K562 (cell line): ENCODE measurements at regions not wholly inside any gene's neighbourhood (a gene's known extent, or its start where the extent isn't known, plus 50 kb on each side); places are given as distances from the start of the nearest gene placed in this dataset.

Experiments used
- ATAC-seq: fragments of 200-7000 bp; cut with Tn5 transposase; 3 replicates; pipeline ENCODE4 v1.9.1; 2020; ENCODE audit warnings: moderate library complexity
- BruUV-seq: library from RNA; stranded (reverse); fragments of 400-500 nt; replicated peaks from 2 replicates; lab custom pipeline; 2021; lab: Mats Ljungman, UMichigan
- CTCF ChIA-PET: fragments of 300-600 bp; formaldehyde crosslinking; extraction: SDS; loops from one replicate; lab custom pipeline; 2021; ENCODE audit warnings: low intra/inter-chr PET ratio; lab: Yijun Ruan, JAX
- POLR2A ChIA-PET: fragments of 300-600, 350-650 bp; sonication (Branson Sonifier 250); formaldehyde crosslinking; extraction: SDS; loops from one replicate; lab custom pipeline; 2021; ENCODE audit warnings: antibody characterized with exemption, inconsistent platforms; lab: Yijun Ruan, JAX
- DNase-seq, 4 experiments: peaks; one replicate each; pipeline versions ENCODE4 v3.0.0 to v3.0.0-alpha.2; 2011 to 2018; ENCODE audit warnings: low spot score in 3 of 4, mixed read lengths in 3 of 4; ENCODE audit errors: extremely low read depth in 1 of 4
- FAIRE-seq: peaks from 2 replicates; lab custom pipeline; 2011; peaks lifted over from hg19 to GRCh38; lab: Jason Lieb, UNC
- H2AFZ ChIP-seq: 2 replicates; pipeline ENCODE4 v1.6.0; 2011; ENCODE audit warnings: low read depth, low read length, control low read depth, inconsistent platforms
- H3K27ac ChIP-seq: fragments of 200-600 bp; 3 replicates; pipeline ENCODE4 v1.8.0; 2011; ENCODE audit warnings: low read depth, mild to moderate bottlenecking, control low read depth, inconsistent platforms, low read length, moderate library complexity, mixed read lengths; ENCODE audit errors: extremely low read depth
- H3K27me3 ChIP-seq, 2 experiments: fragments of 300-600 bp in 1 of 2; 2 replicates in 1 of 2; 3 replicates in 1 of 2; pipeline versions ENCODE4 v1.6.0 to v1.8.0; 2011; ENCODE audit warnings: inconsistent platforms in 2 of 2, low read length in 2 of 2, mild to moderate bottlenecking in 1 of 2, mixed read lengths in 1 of 2, moderate library complexity in 1 of 2; ENCODE audit not compliant: control insufficient read depth in 2 of 2, insufficient read depth in 2 of 2
- H3K36me3 ChIP-seq: fragments of 300-600 bp; 3 replicates; pipeline ENCODE4 v1.8.0; 2011; ENCODE audit warnings: mild to moderate bottlenecking, low read length, inconsistent platforms; ENCODE audit not compliant: control insufficient read depth, insufficient read depth
- H3K4me1 ChIP-seq, 2 experiments: fragments of 200-600 bp in 1 of 2; replicated peaks in 1 of 2; 2 replicates in 1 of 2; 3 replicates in 1 of 2; pipeline versions ENCODE4 v1.5.1 to v1.8.0; 2011; ENCODE audit warnings: inconsistent platforms in 2 of 2, low read length in 2 of 2, mild to moderate bottlenecking in 1 of 2, mixed read lengths in 1 of 2, moderate library complexity in 1 of 2; ENCODE audit not compliant: control insufficient read depth in 2 of 2, insufficient read depth in 2 of 2
- H3K4me2 ChIP-seq: 2 replicates; pipeline ENCODE4 v1.6.1; 2011; ENCODE audit warnings: low read length, control low read depth, inconsistent platforms, mixed read lengths; ENCODE audit not compliant: insufficient read depth
- H3K4me3 ChIP-seq: fragments of 200-600 bp; sonication (generic), shearing (Covaris generic); 2 replicates; pipeline ENCODE4 v1.5.1; 2016; ENCODE audit warnings: control low read depth, inconsistent platforms
- H3K79me2 ChIP-seq: fragments of 200-600 bp; 3 replicates; pipeline ENCODE4 v1.8.0; 2011; ENCODE audit warnings: low read length, inconsistent platforms; ENCODE audit not compliant: control insufficient read depth, insufficient read depth
- H3K9ac ChIP-seq, 2 experiments: 2 replicates each; pipeline versions ENCODE4 v1.6.0 to v1.6.1; 2011; ENCODE audit warnings: low read depth in 2 of 2, low read length in 2 of 2, control low read depth in 1 of 2, inconsistent platforms in 1 of 2, mild to moderate bottlenecking in 1 of 2, mixed read lengths in 1 of 2; ENCODE audit not compliant: insufficient read depth in 1 of 2
- H3K9me1 ChIP-seq: one replicate; pipeline ENCODE4 v1.6.0; 2011; ENCODE audit warnings: inconsistent platforms, mild to moderate bottlenecking, low read length, moderate library complexity; ENCODE audit not compliant: control insufficient read depth, insufficient read depth
- H3K9me3 ChIP-seq: replicated peaks from 2 replicates; pipeline ENCODE4 v1.5.1; 2011; ENCODE audit warnings: low read depth, low read length, inconsistent platforms; ENCODE audit not compliant: control insufficient read depth, insufficient read depth
- H4K20me1 ChIP-seq: replicated peaks from 2 replicates; pipeline ENCODE4 v1.6.1; 2011; ENCODE audit warnings: low read length, inconsistent platforms, mixed read lengths; ENCODE audit not compliant: control insufficient read depth, insufficient read depth
- ASH1L ChIP-seq: fragments of 450-650 bp; IDR thresholded peaks from 2 replicates; pipeline ENCODE4 v1.6.1; 2018; ENCODE audit warnings: borderline replicate concordance, mild to moderate bottlenecking, low read depth; ENCODE audit not compliant: partially characterized antibody
- BRD9 ChIP-seq: fragments of 450-650 bp; IDR thresholded peaks from 2 replicates; pipeline ENCODE4 v1.6.1; 2018; ENCODE audit warnings: low read depth; ENCODE audit not compliant: partially characterized antibody
- DNMT1 ChIP-seq: fragments of 450-650 bp; IDR thresholded peaks from 2 replicates; pipeline ENCODE4 v1.6.1; 2016; ENCODE audit warnings: antibody characterized with exemption, mild to moderate bottlenecking
- E2F8 ChIP-seq: fragments of 450-650 bp; IDR thresholded peaks from 2 replicates; pipeline ENCODE4 v1.7.1; 2018; ENCODE audit warnings: mild to moderate bottlenecking, low read depth; ENCODE audit not compliant: partially characterized antibody
- ELF2 ChIP-seq: fragments of 250-450 bp; sonication (Bioruptor Pico); IDR thresholded peaks from 2 replicates; pipeline ENCODE4 v1.5.0; 2021; ENCODE audit warnings: mild to moderate bottlenecking
- ETS2 ChIP-seq: IDR thresholded peaks from 2 replicates; pipeline ENCODE4 v1.6.1; 2016; ENCODE audit warnings: borderline replicate concordance, missing genetic modification characterization, mild to moderate bottlenecking, moderate library complexity, missing compliant biosample characterization; ENCODE audit not compliant: poor library complexity, severe bottlenecking
- FOXJ3 ChIP-seq: sonication (generic); formaldehyde crosslinking; IDR thresholded peaks from 2 replicates; pipeline ENCODE4 v1.4.0; 2020; ENCODE audit warnings: mild to moderate bottlenecking, missing genetic modification reagents
- FOXP4 ChIP-seq: sonication (generic); formaldehyde crosslinking; IDR thresholded peaks from 2 replicates; pipeline ENCODE4 v1.8.0; 2022; ENCODE audit warnings: mild to moderate bottlenecking, missing genetic modification reagents, borderline replicate concordance
- HCFC1 ChIP-seq: IDR thresholded peaks from 2 replicates; pipeline ENCODE4 v1.6.1; 2012; ENCODE audit warnings: low read depth, low read length, improper control_type of control experiment
- HMG20A ChIP-seq: fragments of 450-650 bp; formaldehyde crosslinking; conservative IDR thresholded peaks from 2 replicates; pipeline ENCODE4 v1.4.0; 2020; ENCODE audit warnings: mild to moderate bottlenecking, mixed read lengths
- KLF13 ChIP-seq: fragments of 450-650 bp; IDR thresholded peaks from 2 replicates; pipeline ENCODE4 v1.6.1; 2016; ENCODE audit warnings: missing genetic modification characterization, low read depth, mild to moderate bottlenecking, missing compliant biosample characterization, moderate library complexity, borderline replicate concordance
- NFATC3 ChIP-seq: fragments of 450-650 bp; IDR thresholded peaks from 2 replicates; pipeline ENCODE4 v1.6.1; 2017; ENCODE audit warnings: mild to moderate bottlenecking
- PURB ChIP-seq: sonication (generic); formaldehyde crosslinking; IDR thresholded peaks from 2 replicates; pipeline ENCODE4 v1.9.0; 2021; ENCODE audit warnings: low read depth, mild to moderate bottlenecking, missing genetic modification reagents
- SMAD3 ChIP-seq: fragments of 450-650 bp; formaldehyde crosslinking; conservative IDR thresholded peaks from 2 replicates; pipeline ENCODE4 v1.4.0; 2020; ENCODE audit warnings: mild to moderate bottlenecking
- THRAP3 ChIP-seq: fragments of 450-650 bp; IDR thresholded peaks from 2 replicates; pipeline ENCODE4 v1.6.1; 2016; ENCODE audit warnings: mild to moderate bottlenecking, inconsistent platforms, borderline replicate concordance
- ZNF134 ChIP-seq: fragments of 250-450 bp; sonication (Bioruptor Pico); conservative IDR thresholded peaks from 2 replicates; pipeline ENCODE4 v1.4.0; 2020
- WGBS: fragments of 100-300 bp; shearing (Covaris generic); methylation state at CpG from one replicate; pipeline ENCODE4 v1.1.6; 2016; ENCODE audit warnings: low coverage, mixed read lengths; ENCODE audit not compliant: insufficient coverage; ENCODE audit errors: missing lambda C conversion rate; 5-methylcytosine and 5-hydroxymethylcytosine counted together
- in situ Hi-C: fragments of 300-500 bp; cut with MboI; formaldehyde crosslinking; loops from 4 replicates; pipeline ENCODE4 v1.15.0; 2018; ENCODE audit warnings: inconsistent platforms, mixed read lengths
- intact Hi-C: fragments of 100-400 bp; cut with micrococcal nuclease; formaldehyde crosslinking; loops from 2 replicates; pipeline ENCODE4 v1.14.2; 2022

- ChIA-PET CTCF (no interaction called here), POLR2A (no interaction called here)
- ATAC-seq: no peak
- 0% methylated on average over 3 of the region's 3 CpGs for WGBS
- H3K36me3 ChIP-seq: no peaks in the 10 kb centered on the region
- H4K20me1 ChIP-seq: no peaks in the 10 kb centered on the region
- no peak overlapping the region for H3K9ac ChIP-seq
- H3K9me3 ChIP-seq: no peaks in the 10 kb centered on the region; the same call in 1 of the 2 replicates
- H3K27me3 ChIP-seq: no peaks in the 10 kb centered on the region
- no peak overlapping the region for H3K4me2 ChIP-seq
- H3K4me1 ChIP-seq: no peaks in the 10 kb centered on the region
- no peak overlapping the region for H3K4me3 ChIP-seq
- no peak for DNase-seq
- H3K27ac ChIP-seq: no peak overlapping the region
- no peaks in the 10 kb centered on the region for H3K9me1 ChIP-seq
- H2AFZ ChIP-seq: no peak overlapping the region
- intact Hi-C loops (no loop called here), in situ Hi-C loops (no loop called here)
- no peak for FAIRE-seq
- no peaks in the 10 kb centered on the region for H3K79me2 ChIP-seq
- BruUV-seq: no TSS peak
- TF ChIP-seq FOXJ3 (CRISPR knock-in tag) (no peak), HCFC1 (no peak), FOXP4 (no peak), SMAD3 (CRISPR knock-in tag) (no peak), BRD9 (no peak), NFATC3 (no peak), ETS2 (tag) (no peak), E2F8 (no peak), THRAP3 (no peak), ELF2 (CRISPR knock-in tag) (no peak), KLF13 (tag) (no peak), DNMT1 (no peak), PURB (CRISPR knock-in tag) (no peak), ZNF134 (CRISPR knock-in tag) (no peak), ASH1L (no peak), HMG20A (CRISPR knock-in tag) (no peak)
These were observed 566.3 kb upstream of the NR3C2 start for GRCh38 chr4:149008415-149009025.
